HEK293T (cell line): ENCODE measurements at regions not wholly inside any gene's neighbourhood (a gene's known extent, or its start where the extent isn't known, plus 50 kb on each side); places are given as distances from the start of the nearest gene placed in this dataset.

Experiments used
- CTCF ChIA-PET: fragments of 350-600 bp; formaldehyde crosslinking; extraction: SDS; loops from one replicate; lab custom pipeline; 2021; ENCODE audit warnings: antibody characterized with exemption, inconsistent platforms; lab: Yijun Ruan, JAX
- POLR2A ChIA-PET: fragments of 350-600 bp; formaldehyde crosslinking; extraction: SDS; loops from one replicate; lab custom pipeline; 2020; ENCODE audit warnings: antibody characterized with exemption, inconsistent platforms; lab: Yijun Ruan, JAX
- DNase-seq: peaks from one replicate; pipeline ENCODE4 v3.0.0; 2012; ENCODE audit warnings: mixed read lengths; ENCODE audit errors: extremely low spot score
- ARNT ChIP-seq: fragments of 450-650 bp; IDR thresholded peaks from 2 replicates; pipeline ENCODE4 v1.6.1; 2017; ENCODE audit warnings: mild to moderate bottlenecking
- BHLHE40 ChIP-seq: fragments of 450-650 bp; IDR thresholded peaks from 2 replicates; pipeline ENCODE4 v1.6.1; 2016; ENCODE audit warnings: mild to moderate bottlenecking, moderate library complexity, borderline replicate concordance
- CTBP1 ChIP-seq: fragments of 450-650 bp; IDR thresholded peaks from 2 replicates; pipeline ENCODE4 v1.6.1; 2016; ENCODE audit warnings: borderline replicate concordance
- ELF4 ChIP-seq: fragments of 450-650 bp; IDR thresholded peaks from 2 replicates; pipeline ENCODE4 v1.6.1; 2017; ENCODE audit warnings: antibody characterized with exemption
- FOXA1 ChIP-seq: fragments of 450-650 bp; IDR thresholded peaks from 2 replicates; pipeline ENCODE4 v1.6.1; 2016; ENCODE audit warnings: mild to moderate bottlenecking
- FOXK2 ChIP-seq: fragments of 450-650 bp; IDR thresholded peaks from 2 replicates; pipeline ENCODE4 v1.6.1; 2016; ENCODE audit warnings: mild to moderate bottlenecking
- FOXM1 ChIP-seq: fragments of 450-650 bp; IDR thresholded peaks from 2 replicates; pipeline ENCODE4 v1.6.1; 2017; ENCODE audit warnings: mild to moderate bottlenecking, borderline replicate concordance
- HDGF ChIP-seq: fragments of 450-650 bp; IDR thresholded peaks from 2 replicates; pipeline ENCODE4 v1.6.1; 2017; ENCODE audit warnings: antibody characterized with exemption, borderline replicate concordance
- L3MBTL2 ChIP-seq: fragments of 450-650 bp; conservative IDR thresholded peaks from 2 replicates; pipeline ENCODE4 v1.6.1; 2016; ENCODE audit warnings: mild to moderate bottlenecking
- LEF1 ChIP-seq: fragments of 450-650 bp; IDR thresholded peaks from 2 replicates; pipeline ENCODE4 v1.6.1; 2017; ENCODE audit warnings: mild to moderate bottlenecking, borderline replicate concordance
- NFRKB ChIP-seq: fragments of 450-650 bp; IDR thresholded peaks from 2 replicates; pipeline ENCODE4 v1.6.1; 2016; ENCODE audit warnings: mild to moderate bottlenecking, moderate library complexity
- PKNOX1 ChIP-seq: fragments of 450-650 bp; IDR thresholded peaks from 2 replicates; pipeline ENCODE4 v1.6.1; 2016
- SP1 ChIP-seq: fragments of 450-650 bp; IDR thresholded peaks from 2 replicates; pipeline ENCODE4 v1.6.1; 2017
- SUZ12 ChIP-seq: fragments of 450-650 bp; IDR thresholded peaks from 2 replicates; pipeline ENCODE4 v1.6.1; 2016; ENCODE audit warnings: mild to moderate bottlenecking
- TARDBP ChIP-seq: fragments of 450-650 bp; IDR thresholded peaks from 2 replicates; pipeline ENCODE4 v1.6.1; 2016
- ZNF384 ChIP-seq: fragments of 450-650 bp; IDR thresholded peaks from 2 replicates; pipeline ENCODE4 v1.6.1; 2016

DNA sequence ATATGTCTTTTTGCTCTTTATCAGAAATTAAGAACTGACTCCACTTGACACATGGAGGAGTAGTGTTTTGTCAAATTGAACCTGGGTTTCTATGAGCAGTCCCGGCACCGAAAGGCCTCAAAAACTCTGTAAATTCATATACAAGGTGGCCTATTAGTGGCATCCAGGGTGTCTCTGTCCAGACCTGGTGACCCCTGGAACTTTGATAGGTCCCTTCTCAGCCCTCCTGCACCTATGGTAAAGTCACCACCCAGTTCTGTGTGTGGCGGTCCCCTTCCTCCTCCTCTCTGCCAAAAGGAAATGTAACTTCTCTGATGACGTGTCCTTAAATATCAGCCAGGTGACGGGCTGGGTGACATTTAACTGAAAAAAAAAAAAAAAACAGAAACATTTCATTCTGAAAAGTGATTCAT, 204.0 kb upstream of the FOXN3 start:
- CTCF ChIA-PET = no interaction called here
- TF ChIP-seq ELF4 (no peak), BHLHE40 (no peak), L3MBTL2 (no peak), NFRKB (no peak), SP1 (no peak), HDGF (no peak), ZNF384 (no peak), SUZ12 (no peak), FOXK2 (no peak), FOXA1 (no peak), FOXM1 (no peak)
- DNase-seq = no peak
- POLR2A ChIA-PET = no interaction called here

DNA sequence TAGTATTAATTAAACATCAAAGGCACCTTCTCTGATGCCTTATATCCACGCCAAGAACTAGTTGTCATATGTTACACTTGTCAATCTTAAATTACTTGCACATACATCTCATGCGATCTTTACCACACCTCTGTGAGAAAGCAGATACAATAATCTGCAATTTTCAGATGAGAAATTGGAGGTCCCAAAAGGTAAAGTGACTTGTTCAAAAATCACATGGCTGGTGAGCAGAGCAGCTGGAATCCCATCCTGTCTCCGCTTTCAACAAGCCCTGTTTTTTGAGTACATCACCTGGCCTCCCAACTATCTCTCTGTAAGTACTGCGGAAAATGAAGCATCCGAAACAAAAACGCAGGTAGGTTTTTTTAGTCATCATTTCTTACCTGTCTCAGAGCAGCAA, 203.4 kb upstream of the FOXN3 start:
- ChIA-PET POLR2A (no interaction called here), CTCF (no interaction called here)
- TF ChIP-seq FOXA1 = no peak
- TF ChIP-seq ARNT = no peak
- no peak for TF ChIP-seq FOXK2
- TF ChIP-seq CTBP1 = no peak
- TF ChIP-seq ELF4 = no peak
- no peak for TF ChIP-seq BHLHE40
- no peak for TF ChIP-seq HDGF
- TF ChIP-seq NFRKB = no peak
- TF ChIP-seq FOXM1 = no peak
- TF ChIP-seq TARDBP = no peak
- no peak for TF ChIP-seq LEF1
- no peak for TF ChIP-seq ZNF384
- no peak for TF ChIP-seq L3MBTL2
- no peak for TF ChIP-seq PKNOX1
- DNase-seq = no peak

- POLR2A ChIA-PET = interaction anchor here (1.0 to 1.4 kb wide), 2 partner anchors 8 to 87 kb away, joined by 3 to 4 read pairs; no protein-coding TSS in a partner anchor
- DNase-seq = no peak
- TF ChIP-seq SUZ12 = no peak
- TF ChIP-seq FOXM1 = no peak
- TF ChIP-seq ARNT = no peak
- no peak for TF ChIP-seq BHLHE40
- TF ChIP-seq NFRKB = no peak
- TF ChIP-seq ELF4 = no peak
- no peak for TF ChIP-seq FOXK2
- no peak for TF ChIP-seq L3MBTL2
- no peak for TF ChIP-seq PKNOX1
- TF ChIP-seq ZNF384 = no peak
- TF ChIP-seq HDGF = no peak
- no peak for TF ChIP-seq CTBP1
- no peak for TF ChIP-seq LEF1
- no peak for TF ChIP-seq FOXA1
- TF ChIP-seq SP1 = no peak
- no peak for TF ChIP-seq TARDBP
- CTCF ChIA-PET = no interaction called here
These were observed 202.6 kb upstream of the FOXN3 start for GRCh38 chr14:89619596-89619995.

GRCh38 chr14:89618811-89619551, 201.9 kb upstream of the FOXN3 start:
- CTCF ChIA-PET = no interaction called here
- DNase-seq = peak; percentile 81
- TF ChIP-seq FOXM1 (peak; percentile 88), PKNOX1 (peak; percentile 55; the same call in 1 of the 2 replicates), ARNT (0 out of 2 replicates have a peak, but pooled peaks have one; percentile 53), SP1 (no peak)
- POLR2A ChIA-PET = interaction anchor here (1.0 to 1.4 kb wide), 2 partner anchors 8 to 87 kb away, joined by 3 to 4 read pairs; no protein-coding TSS in a partner anchor

DNA sequence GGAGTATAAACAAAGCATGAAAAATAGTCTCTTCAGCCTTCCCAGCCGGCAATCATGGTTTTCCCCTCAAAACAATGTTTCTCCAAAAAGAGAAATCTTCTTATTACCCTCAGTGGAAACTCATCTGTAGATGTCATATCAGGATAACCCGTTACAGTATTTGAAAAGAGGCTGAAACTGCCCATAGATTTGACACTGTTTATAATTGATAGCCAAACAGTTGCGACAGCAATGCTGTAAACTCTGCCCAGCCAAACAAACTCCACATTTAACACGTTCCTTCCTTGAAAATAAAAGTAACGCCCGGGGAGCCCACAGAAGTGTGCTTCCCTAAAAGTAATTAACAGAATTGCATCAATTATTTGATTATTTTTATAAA, 201.3 kb upstream of the FOXN3 start:
- ChIA-PET POLR2A (interaction anchor here (1.4 kb wide), 1 partner anchor 9 kb away, joined by 3 read pairs; no protein-coding TSS in a partner anchor), CTCF (no interaction called here)
- TF ChIP-seq PKNOX1 (peak; percentile 44; the same call in 1 of the 2 replicates), ARNT (no peak), TARDBP (no peak), HDGF (no peak)
- no peak for DNase-seq
